OCI-LY7 (cell line): ENCODE measurements at regions not wholly inside any gene's neighbourhood (a gene's known extent, or its start where the extent isn't known, plus 50 kb on each side); places are given as distances from the start of the nearest gene placed in this dataset.

Source experiments
- BruUV-seq: library from RNA; stranded (reverse); fragments of 400-500 nt; replicated peaks from 2 replicates; lab custom pipeline; 2021; lab: Mats Ljungman, UMichigan
- CTCF ChIA-PET: fragments of 300-600 bp; sonication (Branson Sonifier 250); formaldehyde crosslinking; loops from one replicate; lab custom pipeline; 2022; ENCODE audit warnings: antibody characterized with exemption; ENCODE audit not compliant: unreplicated experiment; lab: Charles Lee
- POLR2A ChIA-PET: fragments of 300-600 bp; sonication (Branson Sonifier 250); formaldehyde crosslinking; loops from one replicate; lab custom pipeline; 2022; ENCODE audit warnings: antibody characterized with exemption; lab: Charles Lee
- DNase-seq: peaks from one replicate; pipeline ENCODE4 v3.0.0-alpha.2; 2015; ENCODE audit warnings: low spot score
- H2AFZ ChIP-seq: fragments of 200-600 bp; sonication (generic), shearing (Covaris generic); 2 replicates; pipeline ENCODE4 v1.6.1; 2014; ENCODE audit warnings: mild to moderate bottlenecking, antibody characterized with exemption, low read length, moderate library complexity
- H3K27ac ChIP-seq: fragments of 200-600 bp; sonication (generic); 2 replicates; pipeline ENCODE4 v1.5.1; 2014; ENCODE audit warnings: mixed run types, low read depth, mild to moderate bottlenecking, moderate library complexity, low read length, inconsistent platforms; ENCODE audit not compliant: poor library complexity, severe bottlenecking
- H3K36me3 ChIP-seq: fragments of 200-600 bp; sonication (generic); 2 replicates; pipeline ENCODE4 v1.6.1; 2014; ENCODE audit warnings: mild to moderate bottlenecking, antibody characterized with exemption, low read length, moderate library complexity, mixed read lengths; ENCODE audit not compliant: insufficient read depth
- H3K4me1 ChIP-seq: fragments of 200-600 bp; sonication (generic); 2 replicates; pipeline ENCODE4 v1.5.1; 2014; ENCODE audit warnings: mild to moderate bottlenecking, low read length; ENCODE audit not compliant: insufficient read depth, poor library complexity, severe bottlenecking
- H3K4me2 ChIP-seq: fragments of 200-600 bp; sonication (generic); 2 replicates; pipeline ENCODE4 v1.6.1; 2014; ENCODE audit warnings: mild to moderate bottlenecking, low read length
- H3K4me3 ChIP-seq: fragments of 200-600 bp; sonication (generic); 2 replicates; pipeline ENCODE4 v1.5.1; 2014; ENCODE audit warnings: mild to moderate bottlenecking, low read depth, low read length; ENCODE audit not compliant: poor library complexity, severe bottlenecking
- H3K79me2 ChIP-seq: fragments of 200-600 bp; sonication (generic); 2 replicates; pipeline ENCODE4 v1.6.1; 2016; ENCODE audit warnings: low read depth, mild to moderate bottlenecking, low read length, moderate library complexity, mixed read lengths; ENCODE audit not compliant: insufficient read depth
- H3K9me2 ChIP-seq: fragments of 200-600 bp; sonication (generic); 2 replicates; pipeline ENCODE4 v1.6.1; 2016; ENCODE audit warnings: mild to moderate bottlenecking, low read length, mixed read lengths; ENCODE audit not compliant: insufficient read depth
- H3K9me3 ChIP-seq: fragments of 200-600 bp; sonication (generic); 2 replicates; pipeline ENCODE4 v1.6.1; 2014; ENCODE audit warnings: mild to moderate bottlenecking, mixed run types, low read length, mixed read lengths
- H4K20me1 ChIP-seq: fragments of 200-600 bp; sonication (generic); 2 replicates; pipeline ENCODE4 v1.6.1; 2014; ENCODE audit warnings: mild to moderate bottlenecking, antibody characterized with exemption, low read length, moderate library complexity, mixed read lengths; ENCODE audit not compliant: insufficient read depth
- EZH2phosphoT487 ChIP-seq: fragments of 200-600 bp; sonication (generic); IDR thresholded peaks from 2 replicates; pipeline ENCODE4 v1.6.1; 2018; ENCODE audit warnings: low read depth, borderline replicate concordance, mild to moderate bottlenecking, mixed run types, antibody characterized with exemption, low read length, moderate library complexity, mixed read lengths
- intact Hi-C: fragments of 100-400 bp; cut with micrococcal nuclease; formaldehyde crosslinking; loops from one replicate; pipeline ENCODE4 v1.10.0; 2022; ENCODE audit not compliant: unreplicated experiment
- TF ChIP-seq, protein P1 (sequence below): fragments of 200-600 bp; sonication (generic); conservative IDR thresholded peaks from 2 replicates; pipeline ENCODE4 v1.5.1; 2014; ENCODE audit warnings: mild to moderate bottlenecking, antibody characterized with exemption, low read length, moderate library complexity, mixed read lengths

DNA sequence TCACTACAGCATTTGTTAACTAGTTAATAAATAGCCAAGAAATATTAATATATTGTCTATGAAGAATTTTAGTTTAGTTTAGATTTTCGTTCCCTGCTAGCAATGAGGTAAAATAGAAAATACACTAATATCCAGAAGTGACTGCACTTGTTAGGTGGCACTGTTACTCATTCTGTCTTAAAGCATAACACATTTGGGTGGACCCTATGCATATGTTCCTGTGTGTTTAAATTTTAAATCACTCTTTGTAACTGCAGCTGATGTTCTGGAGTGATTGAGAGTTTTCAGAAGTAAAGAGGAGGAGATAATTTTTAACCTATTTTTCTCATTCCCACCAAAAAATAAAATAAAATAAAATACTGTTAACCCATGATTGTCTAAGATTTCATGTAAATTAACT is 73.9 kb upstream of the SOX4 start:
- TF ChIP-seq, protein P1, sequence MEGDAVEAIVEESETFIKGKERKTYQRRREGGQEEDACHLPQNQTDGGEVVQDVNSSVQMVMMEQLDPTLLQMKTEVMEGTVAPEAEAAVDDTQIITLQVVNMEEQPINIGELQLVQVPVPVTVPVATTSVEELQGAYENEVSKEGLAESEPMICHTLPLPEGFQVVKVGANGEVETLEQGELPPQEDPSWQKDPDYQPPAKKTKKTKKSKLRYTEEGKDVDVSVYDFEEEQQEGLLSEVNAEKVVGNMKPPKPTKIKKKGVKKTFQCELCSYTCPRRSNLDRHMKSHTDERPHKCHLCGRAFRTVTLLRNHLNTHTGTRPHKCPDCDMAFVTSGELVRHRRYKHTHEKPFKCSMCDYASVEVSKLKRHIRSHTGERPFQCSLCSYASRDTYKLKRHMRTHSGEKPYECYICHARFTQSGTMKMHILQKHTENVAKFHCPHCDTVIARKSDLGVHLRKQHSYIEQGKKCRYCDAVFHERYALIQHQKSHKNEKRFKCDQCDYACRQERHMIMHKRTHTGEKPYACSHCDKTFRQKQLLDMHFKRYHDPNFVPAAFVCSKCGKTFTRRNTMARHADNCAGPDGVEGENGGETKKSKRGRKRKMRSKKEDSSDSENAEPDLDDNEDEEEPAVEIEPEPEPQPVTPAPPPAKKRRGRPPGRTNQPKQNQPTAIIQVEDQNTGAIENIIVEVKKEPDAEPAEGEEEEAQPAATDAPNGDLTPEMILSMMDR = no peak
- no peak for TF ChIP-seq EZH2phosphoT487
- BruUV-seq = no TSS peak
- Histone ChIP-seq H3K4me3 (no peak overlapping the region), H3K9me2 (no peaks in the 10 kb centered on the region), H3K36me3 (no peaks in the 10 kb centered on the region), H4K20me1 (no peaks in the 10 kb centered on the region), H3K4me1 (no peaks in the 10 kb centered on the region), H2AFZ (no peak overlapping the region), H3K9me3 (no peaks in the 10 kb centered on the region), H3K79me2 (no peaks in the 10 kb centered on the region), H3K27ac (no peak overlapping the region), H3K4me2 (no peak overlapping the region)
- intact Hi-C loops = no loop called here
- ChIA-PET POLR2A (interaction anchor here (1.6 kb wide), 1 partner anchor 9 kb away, joined by 3 read pairs; no protein-coding TSS in a partner anchor), CTCF (no interaction called here)
- no peak for DNase-seq

DNA sequence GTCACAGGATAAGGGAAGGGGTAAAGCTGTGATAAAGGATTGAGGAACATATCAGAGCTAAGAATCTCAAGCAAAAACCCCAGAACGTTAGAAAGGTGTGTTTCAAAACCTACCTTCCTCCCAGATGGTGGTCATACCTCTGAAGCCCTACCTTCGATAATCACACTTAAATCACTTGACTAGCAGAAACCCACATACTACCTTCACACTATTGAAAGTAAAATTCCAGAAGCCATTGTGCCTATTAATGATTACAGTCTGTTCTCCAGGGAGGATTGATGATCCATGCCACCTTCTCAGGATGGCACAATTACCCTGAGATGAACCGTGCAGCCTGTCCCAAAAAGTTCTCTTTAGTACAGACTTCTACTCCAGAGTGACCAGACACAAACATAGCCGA is 72.3 kb upstream of the SOX4 start:
- Histone ChIP-seq H3K9me2 (no peaks in the 10 kb centered on the region), H3K4me3 (no peak overlapping the region), H3K4me1 (no peaks in the 10 kb centered on the region), H4K20me1 (no peaks in the 10 kb centered on the region), H3K9me3 (no peaks in the 10 kb centered on the region), H3K4me2 (no peak overlapping the region), H3K27ac (no peak overlapping the region), H3K79me2 (no peaks in the 10 kb centered on the region), H3K36me3 (no peaks in the 10 kb centered on the region), H2AFZ (no peak overlapping the region)
- no peak for TF ChIP-seq EZH2phosphoT487
- TF ChIP-seq, protein P1 = no peak
- ChIA-PET POLR2A (interaction anchor here (0.5 to 1.6 kb wide), 3 partner anchors 7 to 1380 kb away, joined by 3 read pairs; no protein-coding TSS in a partner anchor), CTCF (no interaction called here)
- intact Hi-C loops = no loop called here
- DNase-seq = no peak
- BruUV-seq = no TSS peak

DNA sequence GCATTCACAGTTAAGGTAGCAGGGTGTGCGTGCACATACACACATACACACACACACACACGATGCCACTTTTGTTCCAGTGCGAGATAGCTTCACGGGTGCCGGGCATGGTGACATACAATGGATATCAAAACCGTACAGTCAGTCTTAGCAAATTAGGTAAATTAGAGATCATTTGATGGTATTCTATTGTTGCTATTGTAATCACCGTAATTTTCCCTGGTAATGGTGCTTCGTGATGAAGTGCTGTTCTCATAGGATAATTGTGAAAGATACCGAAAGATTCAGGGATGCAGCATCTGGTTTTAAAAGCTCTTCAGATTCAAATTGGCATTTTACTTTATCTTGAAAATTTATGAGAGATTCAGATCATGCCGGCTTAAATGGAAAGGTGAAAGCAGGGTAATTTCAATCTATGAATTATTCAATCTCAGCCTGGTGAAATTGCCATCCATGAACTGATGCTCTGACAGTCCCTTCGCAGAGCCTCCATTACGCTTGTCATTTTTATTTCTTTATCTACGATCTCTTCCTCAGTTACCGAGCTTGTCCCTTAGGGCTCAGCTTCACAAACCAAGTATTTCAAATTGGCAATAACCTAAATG is 71.3 kb upstream of the SOX4 start:
- ChIA-PET CTCF (no interaction called here), POLR2A (no interaction called here)
- Histone ChIP-seq H3K9me2 (no peaks in the 10 kb centered on the region), H3K27ac (no peak overlapping the region), H3K4me3 (no peak overlapping the region), H3K36me3 (no peaks in the 10 kb centered on the region), H3K4me1 (no peaks in the 10 kb centered on the region), H3K9me3 (no peaks in the 10 kb centered on the region), H2AFZ (no peak overlapping the region), H3K4me2 (no peak overlapping the region), H4K20me1 (no peaks in the 10 kb centered on the region), H3K79me2 (no peaks in the 10 kb centered on the region)
- no TSS peak for BruUV-seq
- no peak for DNase-seq
- TF ChIP-seq, protein P1 = no peak
- TF ChIP-seq EZH2phosphoT487 = no peak
- intact Hi-C loops = no loop called here
